ENCODE measurements at regions not wholly inside any gene's neighbourhood (a gene's known extent, or its start where the extent isn't known, plus 50 kb on each side); places are given as distances from the start of the nearest gene placed in this dataset.

DNA sequence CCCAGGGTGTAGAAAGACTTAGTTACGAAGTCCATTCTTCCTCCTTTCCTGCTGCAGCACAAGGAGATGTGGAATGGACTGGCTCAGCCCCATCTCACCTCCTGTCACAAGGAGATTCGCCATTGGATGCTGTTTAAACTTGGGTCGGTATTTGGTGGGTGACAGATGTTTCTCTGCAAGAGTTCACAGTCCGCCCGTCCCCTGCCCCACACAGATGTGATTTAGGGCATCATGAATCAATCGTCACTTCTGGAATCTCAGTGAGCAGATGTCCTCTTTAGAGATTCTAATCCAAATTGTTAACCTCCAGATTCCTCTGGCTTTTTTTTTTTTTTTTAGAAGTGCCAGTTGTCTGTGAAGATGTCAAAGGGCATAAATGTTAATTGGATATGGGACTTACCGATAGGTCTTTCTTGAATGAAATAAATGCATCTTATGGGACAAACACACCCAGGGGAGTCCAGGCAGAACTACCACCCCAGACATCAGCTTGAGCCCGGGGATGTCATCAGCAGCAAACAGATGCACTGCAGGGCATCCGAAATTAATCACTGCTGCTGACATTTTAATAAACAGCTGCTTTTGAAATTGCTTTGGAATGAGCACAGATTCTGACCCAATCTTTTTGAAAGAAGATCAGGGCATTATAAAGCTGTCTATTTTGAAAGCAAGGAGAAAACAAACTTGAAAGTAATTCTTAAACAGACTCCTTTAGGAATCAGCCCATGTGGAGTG, 117.6 kb upstream of the CDH4 start:
- ChIA-PET POLR2A (no interaction called here), CTCF (interaction anchor here (0.7 kb wide), 1 partner anchor 576 kb away, joined by 3 read pairs; no protein-coding TSS in a partner anchor)
- H3K27ac ChIP-seq = no peak overlapping the region
- DNase-seq (ENCODE audit: low read depth in 1 of 2, low spot score in 1 of 2) = no peak
- H3K4me1 ChIP-seq = no peaks in the 10 kb centered on the region
- H3K9me3 ChIP-seq = no peaks in the 10 kb centered on the region
- no peak overlapping the region for H3K4me2 ChIP-seq
- ATAC-seq = no peak
- WGBS (ENCODE audit: missing lambda C conversion rate) = 67% methylated on average over 9 of the region's 9 CpGs
- no peak for FAIRE-seq
- no peak for TF ChIP-seq ZC3H11A (IDR thresholded peaks at IDR 0.05)
- no peak for TF ChIP-seq KDM1A (IDR thresholded peaks at IDR 0.05; ENCODE audit: low read depth)
- TF ChIP-seq TFCP2L1 (CRISPR knock-in tag; IDR thresholded peaks at IDR 0.05) = no peak
- TF ChIP-seq BHLHE40 (IDR thresholded peaks at IDR 0.05; ENCODE audit: low read depth, low read length) = no peak
- TF ChIP-seq MAZ (IDR thresholded peaks at IDR 0.05; ENCODE audit: borderline replicate concordance, low read depth, low read length) = no peak
- TF ChIP-seq HOXA7 (CRISPR knock-in tag; IDR thresholded peaks at IDR 0.05) = no peak
- no peak for TF ChIP-seq ZFP36 (IDR thresholded peaks at IDR 0.05; ENCODE audit: borderline replicate concordance, partially characterized antibody)
- TF ChIP-seq EHF (CRISPR knock-in tag; IDR thresholded peaks at IDR 0.05) = no peak
- no peak for TF ChIP-seq HOXB5 (CRISPR knock-in tag; IDR thresholded peaks at IDR 0.05)
- TF ChIP-seq REST (IDR thresholded peaks at IDR 0.05) = no peak
- no peak for TF ChIP-seq NR3C1 (IDR thresholded peaks at IDR 0.05)
- TF ChIP-seq ZNF302 (CRISPR knock-in tag; IDR thresholded peaks at IDR 0.05) = no peak
- TF ChIP-seq CTCF (IDR thresholded peaks at IDR 0.05) = no peak
- no peak for TF ChIP-seq NFE2L2 (conservative IDR thresholded peaks at IDR 0.05; ENCODE audit: low read length)
- no peak for TF ChIP-seq RCOR1 (IDR thresholded peaks at IDR 0.05; ENCODE audit: low read depth, low read length)
- TF ChIP-seq, protein P1, sequence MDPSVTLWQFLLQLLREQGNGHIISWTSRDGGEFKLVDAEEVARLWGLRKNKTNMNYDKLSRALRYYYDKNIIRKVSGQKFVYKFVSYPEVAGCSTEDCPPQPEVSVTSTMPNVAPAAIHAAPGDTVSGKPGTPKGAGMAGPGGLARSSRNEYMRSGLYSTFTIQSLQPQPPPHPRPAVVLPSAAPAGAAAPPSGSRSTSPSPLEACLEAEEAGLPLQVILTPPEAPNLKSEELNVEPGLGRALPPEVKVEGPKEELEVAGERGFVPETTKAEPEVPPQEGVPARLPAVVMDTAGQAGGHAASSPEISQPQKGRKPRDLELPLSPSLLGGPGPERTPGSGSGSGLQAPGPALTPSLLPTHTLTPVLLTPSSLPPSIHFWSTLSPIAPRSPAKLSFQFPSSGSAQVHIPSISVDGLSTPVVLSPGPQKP (IDR thresholded peaks at IDR 0.05; ENCODE audit: low read depth, low read length) = no peak
- no peak for TF ChIP-seq E2F6 (IDR thresholded peaks at IDR 0.05; ENCODE audit: borderline replicate concordance, low read depth)
- no peak overlapping the region for H3K4me3 ChIP-seq

- ChIA-PET CTCF (interaction anchor here (0.8 to 2.0 kb wide), 2 partner anchors 51 to 94 kb away, joined by 3 to 8 read pairs; no protein-coding TSS in a partner anchor), POLR2A (no interaction called here)
- Histone ChIP-seq H3K27ac (no peak overlapping the region), H3K9me3 (no peaks in the 10 kb centered on the region), H3K4me1 (no peaks in the 10 kb centered on the region), H3K4me3 (no peak overlapping the region), H3K4me2 (no peak overlapping the region)
- DNase-seq (ENCODE audit: low read depth in 1 of 2, low spot score in 1 of 2) (no peak), FAIRE-seq (no peak), ATAC-seq (no peak)
- 85% methylated on average over 11 of the region's 11 CpGs for WGBS (ENCODE audit: missing lambda C conversion rate)
- TF ChIP-seq MYC (IDR thresholded peaks at IDR 0.05; ENCODE audit: borderline replicate concordance, low read length) = no peak
- TF ChIP-seq RAD21 (conservative IDR thresholded peaks at IDR 0.05 in 1 of 2, IDR thresholded peaks at IDR 0.05 in 1 of 2) = no peak
- no peak for TF ChIP-seq MAFK (IDR thresholded peaks at IDR 0.05; ENCODE audit: partially characterized antibody)
- no peak for TF ChIP-seq ZSCAN20 (CRISPR knock-in tag; IDR thresholded peaks at IDR 0.05)
- no peak for TF ChIP-seq TFCP2L1 (CRISPR knock-in tag; IDR thresholded peaks at IDR 0.05)
- no peak for TF ChIP-seq REST (IDR thresholded peaks at IDR 0.05)
- TF ChIP-seq MAZ (IDR thresholded peaks at IDR 0.05; ENCODE audit: borderline replicate concordance, low read depth, low read length) = no peak
- no peak for TF ChIP-seq PHF8 (IDR thresholded peaks at IDR 0.05; ENCODE audit: borderline replicate concordance, low read depth)
- TF ChIP-seq FOSB (CRISPR knock-in tag; IDR thresholded peaks at IDR 0.05) = no peak
- no peak for TF ChIP-seq EHF (CRISPR knock-in tag; IDR thresholded peaks at IDR 0.05)
- no peak for TF ChIP-seq HDAC2 (IDR thresholded peaks at IDR 0.05)
- TF ChIP-seq USF2 (IDR thresholded peaks at IDR 0.05) = no peak
Observed at GRCh38 chr20:61135266-61135665, 116.8 kb upstream of the CDH4 start.
